SK-N-SH (cell line): ENCODE measurements at regions not wholly inside any gene's neighbourhood (a gene's known extent, or its start where the extent isn't known, plus 50 kb on each side); places are given as distances from the start of the nearest gene placed in this dataset.

ENCODE experiments used
- CTCF ChIA-PET: fragments of 300-600, 350-600 bp; formaldehyde crosslinking; extraction: SDS; loops from one replicate; lab custom pipeline; 2021; lab: Yijun Ruan, JAX
- POLR2A ChIA-PET: fragments of 350-600 bp; sonication (Branson Sonifier 250); formaldehyde crosslinking; extraction: SDS; loops from one replicate; lab custom pipeline; 2020; ENCODE audit warnings: antibody characterized with exemption, inconsistent platforms; lab: Yijun Ruan, JAX
- DNase-seq: peaks from one replicate; pipeline ENCODE4 v3.0.0; 2012
- H2AFZ ChIP-seq: fragments of 200-600 bp; sonication (generic); 2 replicates; pipeline ENCODE4 v1.8.1; 2016; ENCODE audit warnings: antibody characterized with exemption, mild to moderate bottlenecking, low read depth
- H3F3A ChIP-seq: fragments of 200-600 bp; sonication (generic); replicated peaks from 2 replicates; pipeline ENCODE3; 2016; ENCODE audit warnings: antibody characterized with exemption, mild to moderate bottlenecking; ENCODE audit not compliant: insufficient read depth
- H3K27ac ChIP-seq, 2 experiments: fragments of 200-500 bp in 1 of 2; fragments of 200-600 bp in 1 of 2; sonication (Bioruptor generic) in 1 of 2; sonication (generic), shearing (Covaris generic) in 1 of 2; 2 replicates each; pipeline versions ENCODE4 v1.5.1 to v1.6.1; 2014 to 2016; ENCODE audit warnings: low read depth in 2 of 2, inconsistent platforms in 1 of 2, low read length in 1 of 2, mild to moderate bottlenecking in 1 of 2, mixed read lengths in 1 of 2
- H3K27me3 ChIP-seq: fragments of 200-600 bp; sonication (generic), shearing (Covaris generic); 2 replicates; pipeline ENCODE4 v1.6.1; 2016; ENCODE audit warnings: mixed run types; ENCODE audit not compliant: insufficient read depth
- H3K36me3 ChIP-seq, 2 experiments: fragments of 200-500 bp in 1 of 2; fragments of 200-600 bp in 1 of 2; sonication (Bioruptor generic) in 1 of 2; sonication (generic) in 1 of 2; replicated peaks in 1 of 2; 2 replicates each; pipeline versions ENCODE3 to v1.5.1; 2014 to 2016; ENCODE audit warnings: low read length in 1 of 2, mild to moderate bottlenecking in 1 of 2; ENCODE audit not compliant: insufficient read depth in 2 of 2, control insufficient read depth in 1 of 2
- H3K4me1 ChIP-seq, 2 experiments: fragments of 200-500 bp in 1 of 2; fragments of 200-600 bp in 1 of 2; sonication (Bioruptor generic) in 1 of 2; sonication (generic), shearing (Covaris generic) in 1 of 2; 2 replicates each; pipeline versions ENCODE4 v1.5.1 to v1.6.1; 2014 to 2016; ENCODE audit warnings: low read depth in 1 of 2, low read length in 1 of 2, mixed run types in 1 of 2; ENCODE audit not compliant: insufficient read depth in 2 of 2, control insufficient read depth in 1 of 2
- H3K4me2 ChIP-seq: fragments of 200-600 bp; sonication (generic), shearing (Covaris generic); 2 replicates; pipeline ENCODE4 v1.6.1; 2017; ENCODE audit warnings: mixed run types
- H3K4me3 ChIP-seq, 2 experiments: fragments of 200-500 bp in 1 of 2; fragments of 200-600 bp in 1 of 2; sonication (Bioruptor generic) in 1 of 2; sonication (generic), shearing (Covaris generic) in 1 of 2; 2 replicates each; pipeline versions ENCODE4 v1.5.1 to v1.8.1; 2014 to 2016; ENCODE audit warnings: low read depth in 2 of 2, inconsistent platforms in 1 of 2, low read length in 1 of 2, mild to moderate bottlenecking in 1 of 2, mixed read lengths in 1 of 2, moderate library complexity in 1 of 2
- H3K79me2 ChIP-seq: fragments of 200-600 bp; sonication (generic); 2 replicates; pipeline ENCODE4 v1.8.1; 2017; ENCODE audit warnings: mild to moderate bottlenecking; ENCODE audit not compliant: insufficient read depth
- H3K9ac ChIP-seq: fragments of 200-600 bp; sonication (generic); 2 replicates; pipeline ENCODE4 v1.6.1; 2017; ENCODE audit warnings: mixed run types
- H3K9me2 ChIP-seq: fragments of 200-600 bp; sonication (generic); 2 replicates; pipeline ENCODE4 v1.6.1; 2017; ENCODE audit warnings: mixed run types
- H3K9me3 ChIP-seq: fragments of 200-600 bp; sonication (generic); 2 replicates; pipeline ENCODE4 v1.6.1; 2017; ENCODE audit warnings: mixed run types, mild to moderate bottlenecking, moderate library complexity
- H4K20me1 ChIP-seq: fragments of 200-600 bp; sonication (generic); 2 replicates; pipeline ENCODE4 v1.6.1; 2017; ENCODE audit warnings: mild to moderate bottlenecking, mixed run types; ENCODE audit not compliant: insufficient read depth
- CHD2 ChIP-seq: fragments of 150-350 bp; IDR thresholded peaks from 2 replicates; pipeline ENCODE4 v1.6.1; 2018; ENCODE audit warnings: low read length; ENCODE audit not compliant: partially characterized antibody
- FOSL2 ChIP-seq: IDR thresholded peaks from 2 replicates; pipeline ENCODE4 v1.4.0; 2012; ENCODE audit warnings: low read depth, mild to moderate bottlenecking, moderate library complexity, borderline replicate concordance
- FOXJ3 ChIP-seq: sonication (generic); formaldehyde crosslinking; IDR thresholded peaks from 2 replicates; pipeline ENCODE4 v1.5.1; 2020; ENCODE audit warnings: mild to moderate bottlenecking, missing genetic modification reagents
- FOXM1 ChIP-seq: IDR thresholded peaks from 2 replicates; pipeline ENCODE4 v1.4.0; 2012; ENCODE audit warnings: low read depth, mild to moderate bottlenecking
- GABPA ChIP-seq: IDR thresholded peaks from 2 replicates; pipeline ENCODE4 v1.4.0; 2012; ENCODE audit warnings: low read depth, mild to moderate bottlenecking
- GATA2 ChIP-seq: sonication (generic); formaldehyde crosslinking; IDR thresholded peaks from 2 replicates; pipeline ENCODE4 v1.5.0; 2020; ENCODE audit warnings: mild to moderate bottlenecking, missing genetic modification reagents
- IRF3 ChIP-seq: fragments of 150-350 bp; IDR thresholded peaks from 2 replicates; pipeline ENCODE4 v1.6.1; 2016; ENCODE audit warnings: mild to moderate bottlenecking, low read depth, low read length
- NFIC ChIP-seq: IDR thresholded peaks from 2 replicates; pipeline ENCODE4 v1.4.0; 2012; ENCODE audit warnings: borderline replicate concordance
- NRF1 ChIP-seq: IDR thresholded peaks from 2 replicates; pipeline ENCODE4 v1.6.1; 2012; ENCODE audit warnings: low read depth, mild to moderate bottlenecking, low read length
- POLR2AphosphoS5 ChIP-seq: IDR thresholded peaks from 2 replicates; pipeline ENCODE4 v1.6.1; 2012; ENCODE audit warnings: low read depth, low read length
- RAD21 ChIP-seq: IDR thresholded peaks from 2 replicates; pipeline ENCODE4 v1.6.1; 2012; ENCODE audit warnings: mild to moderate bottlenecking, low read length
- RFX5 ChIP-seq: IDR thresholded peaks from 2 replicates; pipeline ENCODE4 v1.6.1; 2012; ENCODE audit warnings: mild to moderate bottlenecking, improper control_type of control experiment, low read length
- RXRA ChIP-seq: IDR thresholded peaks from 2 replicates; pipeline ENCODE4 v1.4.0; 2012; ENCODE audit warnings: low read depth, mild to moderate bottlenecking, borderline replicate concordance
- TEAD4 ChIP-seq: IDR thresholded peaks from 2 replicates; pipeline ENCODE4 v1.4.0; 2012; ENCODE audit warnings: mild to moderate bottlenecking, borderline replicate concordance; ENCODE audit not compliant: insufficient read depth
- USF2 ChIP-seq: fragments of 150-350 bp; IDR thresholded peaks from 2 replicates; pipeline ENCODE4 v1.6.1; 2017; ENCODE audit warnings: antibody characterized with exemption, low read length, low read depth, borderline replicate concordance
- ZBTB33 ChIP-seq: IDR thresholded peaks from 2 replicates; pipeline ENCODE4 v1.4.0; 2012; ENCODE audit warnings: low read depth, borderline replicate concordance
- WGBS: methylation state at CpG from one replicate; pipeline ENCODE4 v1.1.6; 2017; ENCODE audit warnings: low lambda C conversion rate; 5-methylcytosine and 5-hydroxymethylcytosine counted together
- TF ChIP-seq, protein P1 (sequence below): fragments of 200-600 bp; sonication (generic); IDR thresholded peaks from 2 replicates; pipeline ENCODE4 v1.6.1; 2017; ENCODE audit warnings: antibody characterized with exemption, mild to moderate bottlenecking, moderate library complexity
- TF ChIP-seq, protein P2 (sequence below): IDR thresholded peaks from 2 replicates; pipeline ENCODE4 v1.4.0; 2012; ENCODE audit warnings: low read depth
- TF ChIP-seq, protein P3 (sequence below): IDR thresholded peaks from 2 replicates; pipeline ENCODE4 v1.4.0; 2012; ENCODE audit warnings: low read depth, borderline replicate concordance

DNA sequence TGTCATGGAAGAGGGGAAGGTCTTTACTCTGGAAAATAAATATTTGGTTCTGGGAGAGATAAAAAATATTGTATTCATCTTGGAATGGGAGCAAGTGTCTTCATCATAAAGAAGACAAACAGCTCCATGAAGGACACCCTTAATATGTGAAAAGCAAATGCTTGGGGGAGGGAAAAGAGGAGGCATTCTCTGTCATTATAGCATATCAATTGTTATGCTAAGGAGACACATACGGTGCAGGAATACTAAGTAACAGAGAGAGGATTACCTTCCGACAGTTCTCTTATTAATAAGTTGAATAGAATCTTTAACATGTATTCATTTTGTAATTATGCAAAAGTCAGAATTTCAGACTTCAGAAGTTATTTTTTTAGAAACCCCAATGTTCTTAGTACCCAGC, 634.4 kb downstream of the UTRN start:
- Histone ChIP-seq H3K9me3 (no peaks in the 10 kb centered on the region), H3K36me3 (no peaks in the 10 kb centered on the region), H3K4me1 (peaks cover 0 to 15% of the 10 kb centered on the region in 2 experiments; a peak in 3 of 4 replicates), H3K9me2 (no peaks in the 10 kb centered on the region), H3K27ac (no peak overlapping the region), H3K9ac (no peak overlapping the region), H3K4me2 (no peak overlapping the region), H3K4me3 (no peak overlapping the region), H4K20me1 (no peaks in the 10 kb centered on the region), H3K27me3 (no peaks in the 10 kb centered on the region), H3K79me2 (no peaks in the 10 kb centered on the region), H2AFZ (no peak overlapping the region), H3F3A (no peaks in the 10 kb centered on the region)
- WGBS = 77% methylated on average over 2 of the region's 2 CpGs
- ChIA-PET CTCF (no interaction called here), POLR2A (no interaction called here)
- no peak for DNase-seq
- TF ChIP-seq GATA2 (CRISPR knock-in tag) (no peak), POLR2AphosphoS5 (no peak), NRF1 (no peak), RXRA (no peak), USF2 (no peak), GABPA (no peak), ZBTB33 (no peak), FOXJ3 (no peak), IRF3 (no peak), FOSL2 (no peak), RAD21 (no peak), RFX5 (no peak), NFIC (no peak), TEAD4 (no peak), FOXM1 (no peak), CHD2 (no peak)
- TF ChIP-seq, protein P1, sequence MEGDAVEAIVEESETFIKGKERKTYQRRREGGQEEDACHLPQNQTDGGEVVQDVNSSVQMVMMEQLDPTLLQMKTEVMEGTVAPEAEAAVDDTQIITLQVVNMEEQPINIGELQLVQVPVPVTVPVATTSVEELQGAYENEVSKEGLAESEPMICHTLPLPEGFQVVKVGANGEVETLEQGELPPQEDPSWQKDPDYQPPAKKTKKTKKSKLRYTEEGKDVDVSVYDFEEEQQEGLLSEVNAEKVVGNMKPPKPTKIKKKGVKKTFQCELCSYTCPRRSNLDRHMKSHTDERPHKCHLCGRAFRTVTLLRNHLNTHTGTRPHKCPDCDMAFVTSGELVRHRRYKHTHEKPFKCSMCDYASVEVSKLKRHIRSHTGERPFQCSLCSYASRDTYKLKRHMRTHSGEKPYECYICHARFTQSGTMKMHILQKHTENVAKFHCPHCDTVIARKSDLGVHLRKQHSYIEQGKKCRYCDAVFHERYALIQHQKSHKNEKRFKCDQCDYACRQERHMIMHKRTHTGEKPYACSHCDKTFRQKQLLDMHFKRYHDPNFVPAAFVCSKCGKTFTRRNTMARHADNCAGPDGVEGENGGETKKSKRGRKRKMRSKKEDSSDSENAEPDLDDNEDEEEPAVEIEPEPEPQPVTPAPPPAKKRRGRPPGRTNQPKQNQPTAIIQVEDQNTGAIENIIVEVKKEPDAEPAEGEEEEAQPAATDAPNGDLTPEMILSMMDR = no peak
- TF ChIP-seq, protein P2, sequence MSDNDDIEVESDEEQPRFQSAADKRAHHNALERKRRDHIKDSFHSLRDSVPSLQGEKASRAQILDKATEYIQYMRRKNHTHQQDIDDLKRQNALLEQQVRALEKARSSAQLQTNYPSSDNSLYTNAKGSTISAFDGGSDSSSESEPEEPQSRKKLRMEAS = no peak
- TF ChIP-seq, protein P3, sequence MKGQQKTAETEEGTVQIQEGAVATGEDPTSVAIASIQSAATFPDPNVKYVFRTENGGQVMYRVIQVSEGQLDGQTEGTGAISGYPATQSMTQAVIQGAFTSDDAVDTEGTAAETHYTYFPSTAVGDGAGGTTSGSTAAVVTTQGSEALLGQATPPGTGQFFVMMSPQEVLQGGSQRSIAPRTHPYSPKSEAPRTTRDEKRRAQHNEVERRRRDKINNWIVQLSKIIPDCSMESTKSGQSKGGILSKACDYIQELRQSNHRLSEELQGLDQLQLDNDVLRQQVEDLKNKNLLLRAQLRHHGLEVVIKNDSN = no peak
